Pancreas (tissue), 10 donors: ENCODE measurements at regions not wholly inside any gene's neighbourhood (a gene's known extent, or its start where the extent isn't known, plus 50 kb on each side); places are given as distances from the start of the nearest gene placed in this dataset.

Source experiments
- ATAC-seq, 4 donors: fragments of 200-7000 bp; cut with Tn5 transposase; one replicate each; pipeline versions ENCODE4 v1.8.0 to v1.9.1; 2020; ENCODE audit warnings: mild to moderate bottlenecking in 4 of 4, moderate library complexity in 4 of 4
- DNase-seq, 6 donors: peaks; one replicate each; pipeline ENCODE4 v3.0.0-alpha.2; 2020
- FAIRE-seq: peaks from 2 replicates; lab custom pipeline; 2012; peaks lifted over from hg19 to GRCh38; lab: Jason Lieb, UNC
- H3K27ac ChIP-seq, 4 donors: fragments of 200-600 bp; sonication (generic); 1 replicate in 3 of 4; 2 replicates in 1 of 4; pipeline versions ENCODE4 v1.5.0 to v1.8.0; 2020
- H3K27me3 ChIP-seq, 4 donors: fragments of 200-600 bp; one replicate each; pipeline ENCODE4 v1.8.0; 2021
- H3K36me3 ChIP-seq, 3 donors: fragments of 200-600 bp; sonication (generic) in 1 of 3; one replicate each; pipeline versions ENCODE4 v1.5.0 to v1.8.0; 2020 to 2021
- H3K4me1 ChIP-seq, 3 donors: fragments of 200-600 bp; one replicate each; pipeline ENCODE4 v1.8.0; 2021
- H3K4me3 ChIP-seq, 4 donors: fragments of 200-600 bp; sonication (generic) in 2 of 4; one replicate each; pipeline versions ENCODE4 v1.5.0 to v1.8.0; 2020 to 2021
- H3K9me3 ChIP-seq, 4 donors: fragments of 200-600 bp; one replicate each; pipeline ENCODE4 v1.8.0; 2021
- WGBS, 2 donors: extraction: QIAGEN DNeasy Blood & Tissue Kit; methylation state at CpG; one replicate each; pipeline ENCODE4 v1.1.7; 2013; 5-methylcytosine and 5-hydroxymethylcytosine counted together
- intact Hi-C, 3 donors: fragments of 100-400 bp; cut with DNase I; formaldehyde crosslinking; loops; one replicate each; pipeline versions ENCODE4 v1.11.1 to v1.14.2; 2022
- TF ChIP-seq, protein P1 (sequence below), 4 donors: fragments of 200-600 bp; sonication (generic) in 3 of 4; IDR thresholded peaks; one replicate each; pipeline versions ENCODE4 v1.5.0 to v1.8.0; 2021; ENCODE audit warnings: antibody characterized with exemption in 4 of 4
- donor health status: healthy with polysubstance abuse.
- donor health status: DM: no; HTN: no; CAD: no; lungs with moderate emphysema.
- donor health status: DM: no; HTN: no; CAD: no.
- donor health status: control.
- donor health status: control.
- donor health status: Bipolar disorder and iron deficiency.
- donor health status: DM: yes; HTN: yes; CAD: no.
- donor health status: DM: no; HTN: no; CAD: no.
- donor health status: DM: no; HTN: no; CAD: no.
- donor health status: DM: yes; HTN: yes; CAD: no.

DNA sequence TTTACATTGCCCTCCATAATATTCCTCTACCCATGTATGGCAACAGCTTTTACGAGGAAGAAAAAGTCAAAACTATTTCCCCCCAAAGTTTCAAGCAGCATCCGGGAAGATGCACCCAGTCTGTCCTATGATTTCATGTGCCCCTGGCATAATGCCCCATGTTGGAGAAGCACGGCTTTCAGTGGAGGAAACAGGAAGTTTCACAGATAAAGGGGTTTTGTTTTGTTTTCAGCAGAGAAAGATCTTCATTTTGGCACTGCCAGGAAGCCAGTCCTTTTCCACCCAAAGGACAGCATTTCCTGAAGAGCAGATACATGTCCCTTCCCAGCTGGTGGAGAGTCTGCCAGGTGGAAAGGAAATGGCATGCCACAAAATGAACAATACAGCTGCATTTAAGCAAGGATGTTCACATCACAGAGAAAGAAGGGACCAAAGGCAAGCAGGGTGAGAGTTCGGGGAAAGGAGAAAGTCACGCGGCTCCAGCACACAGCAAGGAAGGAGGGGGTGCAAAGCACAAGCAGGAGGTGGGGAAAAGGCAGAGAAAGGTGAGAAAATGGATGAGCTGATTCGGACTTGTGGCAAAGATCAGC lies 95.3 kb upstream of the HIVEP3 start:
- TF ChIP-seq, protein P1, sequence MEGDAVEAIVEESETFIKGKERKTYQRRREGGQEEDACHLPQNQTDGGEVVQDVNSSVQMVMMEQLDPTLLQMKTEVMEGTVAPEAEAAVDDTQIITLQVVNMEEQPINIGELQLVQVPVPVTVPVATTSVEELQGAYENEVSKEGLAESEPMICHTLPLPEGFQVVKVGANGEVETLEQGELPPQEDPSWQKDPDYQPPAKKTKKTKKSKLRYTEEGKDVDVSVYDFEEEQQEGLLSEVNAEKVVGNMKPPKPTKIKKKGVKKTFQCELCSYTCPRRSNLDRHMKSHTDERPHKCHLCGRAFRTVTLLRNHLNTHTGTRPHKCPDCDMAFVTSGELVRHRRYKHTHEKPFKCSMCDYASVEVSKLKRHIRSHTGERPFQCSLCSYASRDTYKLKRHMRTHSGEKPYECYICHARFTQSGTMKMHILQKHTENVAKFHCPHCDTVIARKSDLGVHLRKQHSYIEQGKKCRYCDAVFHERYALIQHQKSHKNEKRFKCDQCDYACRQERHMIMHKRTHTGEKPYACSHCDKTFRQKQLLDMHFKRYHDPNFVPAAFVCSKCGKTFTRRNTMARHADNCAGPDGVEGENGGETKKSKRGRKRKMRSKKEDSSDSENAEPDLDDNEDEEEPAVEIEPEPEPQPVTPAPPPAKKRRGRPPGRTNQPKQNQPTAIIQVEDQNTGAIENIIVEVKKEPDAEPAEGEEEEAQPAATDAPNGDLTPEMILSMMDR (IDR thresholded peaks at IDR 0.05): no peak
- no peaks in the 10 kb centered on the region for H3K27me3 ChIP-seq
- no peaks in the 10 kb centered on the region for H3K9me3 ChIP-seq
- no peaks in the 10 kb centered on the region for H3K4me1 ChIP-seq
- no peak overlapping the region for H3K27ac ChIP-seq
- H3K36me3 ChIP-seq: no peaks in the 10 kb centered on the region
- 84 to 87% methylated on average over 7 of the region's 7 CpGs for WGBS, 2 donors
- intact Hi-C loops: no loop called here
- no peak for ATAC-seq
- DNase-seq: no peak
- FAIRE-seq: no peak
- no peak overlapping the region for H3K4me3 ChIP-seq

DNA sequence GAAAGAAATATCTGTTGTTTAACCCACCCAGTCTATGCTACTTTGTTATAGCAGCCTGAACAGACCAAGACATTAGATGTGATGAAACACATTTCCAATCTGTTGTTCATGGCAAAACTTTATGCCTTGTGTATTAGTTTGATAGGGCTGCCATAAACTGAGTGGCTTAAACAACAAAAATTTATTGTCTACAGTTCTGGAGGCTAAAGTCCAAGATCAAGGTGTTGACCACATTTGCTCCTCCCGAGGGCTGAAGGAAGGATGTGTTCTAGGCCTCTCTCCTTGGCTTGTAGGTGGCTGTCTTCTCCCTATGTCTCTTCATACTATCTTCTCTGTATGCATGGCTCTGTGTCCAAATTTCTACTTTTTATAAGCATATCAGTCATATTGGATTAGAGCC lies 94.1 kb upstream of the HIVEP3 start:
- Histone ChIP-seq H3K4me1 (no peaks in the 10 kb centered on the region), H3K27me3 (no peaks in the 10 kb centered on the region), H3K4me3 (no peak overlapping the region), H3K9me3 (no peaks in the 10 kb centered on the region), H3K36me3 (no peaks in the 10 kb centered on the region), H3K27ac (no peak overlapping the region)
- intact Hi-C loops: no loop called here
- TF ChIP-seq, protein P1 (IDR thresholded peaks at IDR 0.05): no peak
- DNase-seq: no peak
- ATAC-seq: no peak
- 75 to 83% methylated on average over 1 of the region's 1 CpG for WGBS, 2 donors
- FAIRE-seq: no peak

- ATAC-seq (no peak), DNase-seq (no peak), FAIRE-seq (no peak)
- Histone ChIP-seq H3K4me1 (no peaks in the 10 kb centered on the region), H3K27me3 (no peaks in the 10 kb centered on the region), H3K27ac (no peak overlapping the region), H3K36me3 (no peaks in the 10 kb centered on the region), H3K4me3 (no peak overlapping the region), H3K9me3 (no peaks in the 10 kb centered on the region)
- TF ChIP-seq, protein P1 (IDR thresholded peaks at IDR 0.05): no peak
- intact Hi-C loops: no loop called here
Measured at GRCh38 chr1:42010381-42010780, 91.7 kb upstream of the HIVEP3 start.

GRCh38 chr1:42008264-42008663 lies 89.5 kb upstream of the HIVEP3 start:
- H3K27ac ChIP-seq: no peak overlapping the region
- intact Hi-C loops: no loop called here
- ATAC-seq: no peak
- no peaks in the 10 kb centered on the region for H3K4me1 ChIP-seq
- no peak for DNase-seq
- H3K36me3 ChIP-seq: no peaks in the 10 kb centered on the region
- H3K4me3 ChIP-seq: no peak overlapping the region
- WGBS, 2 donors: 58 to 66% methylated on average over 2 of the region's 2 CpGs
- no peak for FAIRE-seq
- H3K27me3 ChIP-seq: no peaks in the 10 kb centered on the region
- TF ChIP-seq, protein P1 (IDR thresholded peaks at IDR 0.05): no peak
- H3K9me3 ChIP-seq: no peaks in the 10 kb centered on the region

DNA sequence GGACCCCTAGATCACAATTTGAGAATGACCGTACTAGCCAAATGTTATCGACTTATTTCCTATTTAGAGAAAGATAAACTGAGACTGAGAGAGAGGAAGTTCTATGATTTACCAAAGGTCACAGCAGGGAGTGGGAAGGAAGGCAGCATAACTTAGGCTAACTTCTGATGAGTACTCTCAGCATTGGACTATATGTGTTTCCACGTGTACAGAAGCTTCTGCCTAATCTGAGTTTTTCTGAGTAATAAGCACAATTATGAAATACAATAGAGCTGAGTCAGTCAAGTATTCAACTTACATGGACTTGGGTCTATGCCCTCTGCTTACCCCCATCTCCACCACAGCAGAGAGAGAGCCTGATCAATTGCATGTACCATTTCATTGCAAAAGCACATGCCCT lies 88.1 kb upstream of the HIVEP3 start:
- Histone ChIP-seq H3K4me1 (no peaks in the 10 kb centered on the region), H3K27me3 (no peaks in the 10 kb centered on the region), H3K27ac (no peak overlapping the region), H3K36me3 (no peaks in the 10 kb centered on the region), H3K9me3 (no peaks in the 10 kb centered on the region), H3K4me3 (no peak overlapping the region)
- DNase-seq (no peak), FAIRE-seq (no peak), ATAC-seq (no peak)
- TF ChIP-seq, protein P1 (IDR thresholded peaks at IDR 0.05): no peak
- intact Hi-C loops: no loop called here
- WGBS, 2 donors: 54 to 63% methylated on average over 3 of the region's 3 CpGs
